ENCODE measurements at regions not wholly inside any gene's neighbourhood (a gene's known extent, or its start where the extent isn't known, plus 50 kb on each side); places are given as distances from the start of the nearest gene placed in this dataset.

- TF ChIP-seq CTCF (conservative IDR thresholded peaks at IDR 0.05 in 1 of 2, IDR thresholded peaks at IDR 0.05 in 1 of 2; ENCODE audit: extremely low read depth in 1 of 2, insufficient read depth in 1 of 2, low read depth in 1 of 2, low read length in 2 of 2) (no peak), EZH2 (IDR thresholded peaks at IDR 0.05; ENCODE audit: borderline replicate concordance, low read length) (no peak)
These were observed 99.9 kb upstream of the IGSF10 start for GRCh38 chr3:151560738-151561137.
